Psoas muscle (tissue), 7 donors: ENCODE measurements at regions not wholly inside any gene's neighbourhood (a gene's known extent, or its start where the extent isn't known, plus 50 kb on each side); places are given as distances from the start of the nearest gene placed in this dataset.
"Not testable (repeated sequence)": the region's sequence is repeated elsewhere in the genome, so short reads cannot be mapped to it uniquely, and the experiment has no call there.

Experiments
- ATAC-seq, 4 donors: fragments of 200-7000 bp; cut with Tn5 transposase; one replicate each; pipeline ENCODE4 v1.9.1; 2020; ENCODE audit warnings: moderate library complexity in 3 of 4, mild to moderate bottlenecking in 2 of 4
- DNase-seq, 2 donors: peaks; one replicate each; pipeline ENCODE4 v3.0.0-alpha.2; 2020
- H3K27ac ChIP-seq: fragments of 200-600 bp; one replicate; pipeline ENCODE4 v1.8.0; 2022
- H3K27me3 ChIP-seq, 3 donors: fragments of 200-600 bp in 1 of 3; one replicate each; pipeline versions ENCODE4 v1.6.1 to v1.8.0; 2013 to 2022; ENCODE audit warnings: low read length in 2 of 3, mild to moderate bottlenecking in 2 of 3, moderate library complexity in 1 of 3; ENCODE audit not compliant: insufficient read depth in 3 of 3
- H3K36me3 ChIP-seq, 2 donors: fragments of 200-600 bp in 1 of 2; one replicate each; pipeline versions ENCODE4 v1.6.1 to v1.8.0; 2013 to 2022; ENCODE audit warnings: low read depth in 1 of 2, mild to moderate bottlenecking in 1 of 2, moderate library complexity in 1 of 2; ENCODE audit not compliant: insufficient read depth in 1 of 2
- H3K4me1 ChIP-seq: fragments of 200-600 bp; one replicate; pipeline ENCODE4 v1.8.0; 2022
- H3K4me3 ChIP-seq: fragments of 200-600 bp; one replicate; pipeline ENCODE4 v1.8.0; 2022; ENCODE audit warnings: mild to moderate bottlenecking
- H3K9me3 ChIP-seq: fragments of 200-600 bp; one replicate; pipeline ENCODE4 v1.8.0; 2022
- CTCF ChIP-seq: fragments of 200-600 bp; IDR thresholded peaks from one replicate; pipeline ENCODE4 v1.8.0; 2022; ENCODE audit warnings: antibody characterized with exemption
- WGBS, 3 donors: extraction: QIAGEN DNeasy Blood & Tissue Kit; methylation state at CpG; one replicate each; pipeline versions ENCODE4 v1.1.6 to v1.1.7; 2013; 5-methylcytosine and 5-hydroxymethylcytosine counted together
- intact Hi-C, 2 donors: fragments of 100-400 bp; cut with DNase I; formaldehyde crosslinking; loops; one replicate each; pipeline versions ENCODE4 v1.11.0 to v1.14.2; 2022
- donor health status: healthy with polysubstance abuse.
- donor health status: DM: no; HTN: no; CAD: no; lungs with moderate emphysema.
- donor health status: Bipolar disorder and iron deficiency.
- donor health status: healthy.
- donor health status: DM: yes; HTN: yes; CAD: no.
- donor health status: DM: no; HTN: no; CAD: no.
- donor health status: DM: yes; HTN: yes; CAD: no.

DNA sequence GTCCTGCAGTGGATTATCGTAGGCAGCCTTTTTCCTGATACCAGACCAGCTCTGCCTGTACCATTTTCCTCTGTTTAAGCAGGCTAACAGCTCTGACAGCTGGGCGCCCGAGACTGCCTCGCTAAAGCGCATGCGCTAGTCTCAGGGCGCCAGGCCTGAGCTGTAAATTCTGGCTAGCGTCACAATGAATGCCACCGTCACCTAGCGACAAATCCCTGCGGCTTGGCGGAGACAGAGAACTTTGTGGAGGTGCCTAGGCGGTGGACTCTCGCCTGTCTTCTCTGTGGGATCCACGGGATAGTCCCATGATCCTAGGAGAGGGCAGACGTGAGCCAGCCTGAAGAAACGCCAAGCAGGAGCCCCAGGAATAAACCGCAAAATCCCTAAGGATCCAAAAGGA lies 573.9 kb downstream of the KCNJ18 start:
- intact Hi-C loops, result no loop called here
- no peak overlapping the region for H3K4me3 ChIP-seq
- DNase-seq (no peak), ATAC-seq (no peak)
- no peak overlapping the region for H3K27ac ChIP-seq
- 56 to 72% (median 68%) methylated on average over 18 of the region's 18 CpGs for WGBS, 3 donors
- no peak for TF ChIP-seq CTCF
- H3K9me3 ChIP-seq, result no peaks in the 10 kb centered on the region
- peaks cover 0 to 3% (median 0%) of the 10 kb centered on the region in 3 donors for H3K27me3 ChIP-seq
- no peaks in the 10 kb centered on the region for H3K4me1 ChIP-seq
- no peaks in the 10 kb centered on the region for H3K36me3 ChIP-seq

DNA sequence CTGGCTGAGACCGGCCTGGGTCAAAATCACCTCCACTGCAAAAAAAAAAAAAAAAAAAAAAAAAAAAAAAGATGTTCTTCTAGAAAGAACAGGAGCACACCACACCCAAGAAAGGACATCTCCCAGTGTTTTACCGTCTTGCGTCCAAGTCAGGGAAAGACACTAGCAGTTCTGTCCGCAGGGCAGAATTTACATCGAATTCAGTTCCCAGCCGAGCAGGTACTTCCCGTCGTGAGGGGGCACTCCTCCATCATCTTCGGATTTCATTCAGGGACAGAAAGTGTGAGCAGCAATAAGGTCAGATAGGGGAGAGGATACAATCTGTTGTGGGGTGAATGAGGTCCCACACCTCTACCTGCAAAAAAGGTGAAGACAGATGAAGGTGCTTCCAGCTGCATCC lies 574.7 kb downstream of the KCNJ18 start:
- intact Hi-C loops, result no loop called here
- no peak for ATAC-seq
- no peak overlapping the region for H3K27ac ChIP-seq
- H3K4me1 ChIP-seq, result no peaks in the 10 kb centered on the region
- H3K27me3 ChIP-seq, result peaks cover 0 to 3% (median 0%) of the 10 kb centered on the region in 3 donors
- no peak for TF ChIP-seq CTCF
- no peak overlapping the region for H3K4me3 ChIP-seq
- no peak for DNase-seq
- no peaks in the 10 kb centered on the region for H3K9me3 ChIP-seq
- 84 to 93% (median 89%) methylated on average over 9 of the region's 9 CpGs for WGBS, 3 donors
- no peaks in the 10 kb centered on the region for H3K36me3 ChIP-seq

- DNase-seq (no peak), ATAC-seq (no peak)
- intact Hi-C loops, result no loop called here
- no peak overlapping the region for H3K4me3 ChIP-seq
- no peak overlapping the region for H3K27ac ChIP-seq
- no peaks in the 10 kb centered on the region for H3K36me3 ChIP-seq
- WGBS, 3 donors, result 69 to 81% (median 72%) methylated on average over 25 of the region's 25 CpGs
- no peaks in the 10 kb centered on the region for H3K9me3 ChIP-seq
- H3K27me3 ChIP-seq, result peaks cover 0 to 3% (median 0%) of the 10 kb centered on the region in 3 donors
- no peaks in the 10 kb centered on the region for H3K4me1 ChIP-seq
- no peak for TF ChIP-seq CTCF
Measured at GRCh38 chr17:22268214-22268911, 576.0 kb downstream of the KCNJ18 start.

GRCh38 chr17:22268912-22269220 lies 576.5 kb downstream of the KCNJ18 start:
- no peaks in the 10 kb centered on the region for H3K9me3 ChIP-seq
- H3K36me3 ChIP-seq, result no peaks in the 10 kb centered on the region
- 62 to 74% (median 64%) methylated on average over 13 of the region's 13 CpGs for WGBS, 3 donors
- ATAC-seq (no peak), DNase-seq (no peak)
- H3K27me3 ChIP-seq, result peaks cover 0 to 3% (median 0%) of the 10 kb centered on the region in 3 donors
- no peak overlapping the region for H3K27ac ChIP-seq
- TF ChIP-seq CTCF, result no peak
- no peak overlapping the region for H3K4me3 ChIP-seq
- no peaks in the 10 kb centered on the region for H3K4me1 ChIP-seq
- intact Hi-C loops, result no loop called here

GRCh38 chr17:22270381-22270780 lies 578.1 kb downstream of the KCNJ18 start:
- intact Hi-C loops, result loop anchor here in 1 of 2 donors (10.0 kb wide), 1 partner anchor 56 kb away; no protein-coding TSS in a partner anchor
- Histone ChIP-seq H3K36me3 (no peaks in the 10 kb centered on the region), H3K9me3 (no peaks in the 10 kb centered on the region), H3K27ac (no peak overlapping the region), H3K27me3 (peaks cover 0 to 3% (median 0%) of the 10 kb centered on the region in 3 donors), H3K4me1 (no peaks in the 10 kb centered on the region), H3K4me3 (no peak overlapping the region)
- 57 to 59% (median 58%) methylated on average over 4 of the region's 4 CpGs for WGBS, 3 donors
- TF ChIP-seq CTCF, result no peak
- ATAC-seq, result no peak
- no peak for DNase-seq

GRCh38 chr17:22270809-22271208 lies 578.5 kb downstream of the KCNJ18 start:
- not testable (repeated sequence) for H3K27me3 ChIP-seq, DNase-seq, ATAC-seq, H3K27ac ChIP-seq, H3K9me3 ChIP-seq, H3K4me1 ChIP-seq, H3K4me3 ChIP-seq, H3K36me3 ChIP-seq
- WGBS, 3 donors, result 53 to 67% (median 58%) methylated on average over 1 of the region's 1 CpG
- intact Hi-C loops, result loop anchor here in 1 of 2 donors (10.0 kb wide), 1 partner anchor 56 kb away; no protein-coding TSS in a partner anchor
